NB4 (cell line): ENCODE measurements at regions not wholly inside any gene's neighbourhood (a gene's known extent, or its start where the extent isn't known, plus 50 kb on each side); places are given as distances from the start of the nearest gene placed in this dataset.

Source experiments
- MYC ChIP-seq: IDR thresholded peaks from 2 replicates; pipeline ENCODE4 v1.6.1; 2011; ENCODE audit warnings: low read depth, low read length
- POLR2A ChIP-seq: IDR thresholded peaks from 2 replicates; pipeline ENCODE4 v1.6.1; 2011; ENCODE audit warnings: mild to moderate bottlenecking; ENCODE audit not compliant: insufficient read length; ENCODE audit errors: extremely low read depth
- TF ChIP-seq, protein P1 (sequence below): IDR thresholded peaks from one replicate; pipeline ENCODE4 v1.5.1; 2012; ENCODE audit warnings: low read depth, low read length
- TF ChIP-seq, protein P2 (sequence below): IDR thresholded peaks from 2 replicates; pipeline ENCODE4 v1.6.1; 2011; ENCODE audit warnings: low read depth, low read length

DNA sequence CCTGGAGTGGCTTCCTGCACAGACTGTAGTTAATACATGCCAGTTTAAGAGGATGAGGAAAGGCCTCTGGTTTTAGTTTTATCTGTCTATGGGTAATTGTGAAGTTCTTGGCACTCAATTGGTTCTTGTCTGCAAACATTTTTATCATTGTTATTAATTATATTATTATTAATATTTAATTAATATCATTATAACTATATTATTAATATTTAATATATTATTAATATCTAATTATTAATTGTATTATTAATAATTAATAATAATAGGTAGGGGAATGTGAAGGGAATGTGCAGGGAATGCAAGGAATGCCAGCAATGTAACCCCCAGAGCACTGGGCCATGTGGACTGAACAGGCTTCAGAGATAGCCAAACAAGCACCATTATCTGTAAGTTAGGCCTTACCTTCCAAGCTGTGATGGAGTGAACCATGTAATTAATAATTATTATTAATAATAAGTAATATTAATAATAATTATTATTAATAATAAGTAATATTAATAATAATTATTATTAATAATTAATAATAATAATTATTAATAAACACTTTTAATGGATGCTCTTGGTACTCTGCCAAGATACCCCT, 79.8 kb upstream of the NMNAT3 start:
- TF ChIP-seq, protein P1, sequence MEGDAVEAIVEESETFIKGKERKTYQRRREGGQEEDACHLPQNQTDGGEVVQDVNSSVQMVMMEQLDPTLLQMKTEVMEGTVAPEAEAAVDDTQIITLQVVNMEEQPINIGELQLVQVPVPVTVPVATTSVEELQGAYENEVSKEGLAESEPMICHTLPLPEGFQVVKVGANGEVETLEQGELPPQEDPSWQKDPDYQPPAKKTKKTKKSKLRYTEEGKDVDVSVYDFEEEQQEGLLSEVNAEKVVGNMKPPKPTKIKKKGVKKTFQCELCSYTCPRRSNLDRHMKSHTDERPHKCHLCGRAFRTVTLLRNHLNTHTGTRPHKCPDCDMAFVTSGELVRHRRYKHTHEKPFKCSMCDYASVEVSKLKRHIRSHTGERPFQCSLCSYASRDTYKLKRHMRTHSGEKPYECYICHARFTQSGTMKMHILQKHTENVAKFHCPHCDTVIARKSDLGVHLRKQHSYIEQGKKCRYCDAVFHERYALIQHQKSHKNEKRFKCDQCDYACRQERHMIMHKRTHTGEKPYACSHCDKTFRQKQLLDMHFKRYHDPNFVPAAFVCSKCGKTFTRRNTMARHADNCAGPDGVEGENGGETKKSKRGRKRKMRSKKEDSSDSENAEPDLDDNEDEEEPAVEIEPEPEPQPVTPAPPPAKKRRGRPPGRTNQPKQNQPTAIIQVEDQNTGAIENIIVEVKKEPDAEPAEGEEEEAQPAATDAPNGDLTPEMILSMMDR = no peak
- no peak for TF ChIP-seq POLR2A
- TF ChIP-seq, protein P2, sequence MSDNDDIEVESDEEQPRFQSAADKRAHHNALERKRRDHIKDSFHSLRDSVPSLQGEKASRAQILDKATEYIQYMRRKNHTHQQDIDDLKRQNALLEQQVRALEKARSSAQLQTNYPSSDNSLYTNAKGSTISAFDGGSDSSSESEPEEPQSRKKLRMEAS = no peak
- no peak for TF ChIP-seq MYC
